ENCODE measurements at regions not wholly inside any gene's neighbourhood (a gene's known extent, or its start where the extent isn't known, plus 50 kb on each side); places are given as distances from the start of the nearest gene placed in this dataset.

- Histone ChIP-seq H3K36me3 (no peaks in the 10 kb centered on the region), H3K4me1 (no peaks in the 10 kb centered on the region), H3K4me3 (no peak overlapping the region), H3K9me3 (no peaks in the 10 kb centered on the region), H3K27ac (no peak overlapping the region), H3K27me3 (no peaks in the 10 kb centered on the region)
- TF ChIP-seq POLR2A (IDR thresholded peaks at IDR 0.05), result no peak
- no peak for TF ChIP-seq CTCF (IDR thresholded peaks at IDR 0.05)
- no peak for DNase-seq
These were observed 307.3 kb upstream of the PLSCR5 start for GRCh38 chr3:146912241-146913015.

GRCh38 chr3:146903927-146904326 is 298.8 kb upstream of the PLSCR5 start:
- no peaks in the 10 kb centered on the region for H3K9me3 ChIP-seq
- TF ChIP-seq POLR2A (IDR thresholded peaks at IDR 0.05) (no peak), CTCF (IDR thresholded peaks at IDR 0.05) (no peak)
- H3K4me1 ChIP-seq, result no peaks in the 10 kb centered on the region
- H3K36me3 ChIP-seq, result no peaks in the 10 kb centered on the region
- no peak overlapping the region for H3K4me3 ChIP-seq
- no peak for DNase-seq
- H3K27me3 ChIP-seq, result no peaks in the 10 kb centered on the region
- no peak overlapping the region for H3K27ac ChIP-seq

DNA sequence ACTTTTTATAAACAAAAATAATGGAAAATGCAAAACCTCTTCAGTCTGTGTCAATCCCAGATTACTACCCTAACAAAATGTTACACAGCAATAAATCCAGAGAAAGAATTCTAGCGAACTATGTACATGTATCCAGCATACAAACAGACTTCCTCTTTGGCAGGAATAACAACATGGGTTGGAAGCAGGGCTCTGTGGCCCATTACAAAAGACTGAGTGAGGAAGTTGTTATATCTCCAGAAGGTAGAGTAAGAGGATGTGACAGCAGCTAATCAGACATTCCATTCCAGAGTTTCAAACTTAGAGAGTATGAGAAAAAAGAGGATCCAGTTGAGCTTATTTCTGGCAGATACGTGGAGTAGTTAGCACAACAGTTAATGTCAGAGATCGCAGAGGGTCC is 294.0 kb upstream of the PLSCR5 start:
- TF ChIP-seq CTCF (IDR thresholded peaks at IDR 0.05), result no peak
- TF ChIP-seq POLR2A (IDR thresholded peaks at IDR 0.05), result no peak
- H3K27ac ChIP-seq, result no peak overlapping the region

DNA sequence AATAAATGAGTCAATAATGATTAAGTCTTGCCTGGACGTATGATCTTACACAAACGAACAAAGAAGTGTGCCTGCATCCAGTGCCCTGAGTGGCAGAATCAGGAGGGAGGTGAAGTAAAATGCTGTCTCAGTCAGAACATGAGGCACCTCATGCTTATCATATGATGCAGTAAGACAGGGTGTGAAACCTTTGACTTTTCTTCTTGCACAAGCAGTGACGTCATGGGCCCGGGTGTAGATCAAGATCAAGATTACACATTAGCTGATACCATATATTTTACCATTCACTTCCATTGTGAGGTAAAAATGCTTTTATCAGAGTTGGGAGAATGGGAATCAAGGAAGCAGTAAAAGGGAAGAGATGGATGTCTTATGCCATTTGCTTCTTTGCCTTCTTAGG is 291.6 kb upstream of the PLSCR5 start:
- no peak overlapping the region for H3K4me3 ChIP-seq
- TF ChIP-seq CTCF (IDR thresholded peaks at IDR 0.05) (no peak), POLR2A (IDR thresholded peaks at IDR 0.05) (no peak)
- no peaks in the 10 kb centered on the region for H3K36me3 ChIP-seq
- no peaks in the 10 kb centered on the region for H3K27me3 ChIP-seq
- H3K27ac ChIP-seq, result no peak overlapping the region
- H3K4me1 ChIP-seq, result no peaks in the 10 kb centered on the region
- no peak for DNase-seq
- H3K9me3 ChIP-seq, result no peaks in the 10 kb centered on the region

More for the DNA sequence above, 294.0 kb upstream of the PLSCR5 start:
- no peaks in the 10 kb centered on the region for H3K9me3 ChIP-seq
- H3K4me3 ChIP-seq, result no peak overlapping the region
- H3K36me3 ChIP-seq, result no peaks in the 10 kb centered on the region
- H3K4me1 ChIP-seq, result no peaks in the 10 kb centered on the region
- no peak for DNase-seq
- no peaks in the 10 kb centered on the region for H3K27me3 ChIP-seq

DNA sequence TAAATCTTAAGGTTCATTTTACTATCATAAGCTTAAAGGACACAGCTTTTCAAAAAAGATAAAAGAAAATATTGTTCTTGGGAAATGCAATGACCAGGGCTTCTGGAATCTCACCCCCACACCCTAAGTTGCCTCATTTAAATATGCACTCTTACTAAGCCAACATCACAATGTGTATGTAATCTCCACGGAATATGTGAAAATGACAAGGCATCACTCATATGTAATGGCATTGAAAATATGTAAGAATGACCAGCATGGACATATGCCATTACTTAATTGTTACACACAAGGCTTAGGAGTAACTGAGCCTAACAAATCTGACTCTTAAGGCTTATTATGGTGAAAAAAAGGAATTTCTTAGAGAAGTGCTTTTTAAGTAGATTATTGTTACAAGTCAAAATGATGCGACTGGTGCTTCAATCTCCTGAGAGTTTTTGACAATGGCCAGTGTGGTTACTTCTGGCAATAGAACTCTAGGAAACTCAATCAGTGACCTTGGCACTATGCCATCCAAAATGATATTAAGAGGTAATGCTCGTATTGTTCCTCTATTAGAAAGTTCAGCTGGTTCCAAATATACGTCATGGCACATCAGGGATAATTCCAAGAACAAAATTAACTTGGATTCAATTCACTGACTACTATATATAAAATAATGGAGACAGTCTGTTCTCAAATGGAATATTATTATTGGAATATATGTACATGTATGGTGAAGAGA is 290.0 kb upstream of the PLSCR5 start:
- DNase-seq, result no peak
- H3K27me3 ChIP-seq, result no peaks in the 10 kb centered on the region
- no peak overlapping the region for H3K27ac ChIP-seq
- TF ChIP-seq CTCF (IDR thresholded peaks at IDR 0.05), result no peak
- TF ChIP-seq POLR2A (IDR thresholded peaks at IDR 0.05), result no peak
- no peaks in the 10 kb centered on the region for H3K36me3 ChIP-seq
- no peaks in the 10 kb centered on the region for H3K4me1 ChIP-seq
- no peaks in the 10 kb centered on the region for H3K9me3 ChIP-seq
- H3K4me3 ChIP-seq, result no peak overlapping the region

Data from Peyer's patch (tissue), 4 donors.